Nephron progenitor cell (in vitro differentiated cells): ENCODE measurements at regions not wholly inside any gene's neighbourhood (a gene's known extent, or its start where the extent isn't known, plus 50 kb on each side); places are given as distances from the start of the nearest gene placed in this dataset.

Source experiments
- DNase-seq: peaks from one replicate; pipeline ENCODE4 v3.0.0; 2021
- H3K27ac Mint-ChIP-seq: 2 replicates; pipeline ENCODE4 v1.8.0; 2021; ENCODE audit warnings: mild to moderate bottlenecking, moderate library complexity, mixed read lengths
- H3K27me3 Mint-ChIP-seq: 2 replicates; pipeline ENCODE4 v1.8.0; 2021; ENCODE audit warnings: mild to moderate bottlenecking, low read depth, mixed read lengths; ENCODE audit not compliant: poor library complexity
- H3K36me3 Mint-ChIP-seq: 2 replicates; pipeline ENCODE4 v1.8.0; 2021; ENCODE audit warnings: low read depth, mixed read lengths
- H3K4me1 Mint-ChIP-seq: 2 replicates; pipeline ENCODE4 v1.8.0; 2021; ENCODE audit warnings: mixed read lengths
- H3K4me3 Mint-ChIP-seq: 2 replicates; pipeline ENCODE4 v1.8.0; 2021; ENCODE audit warnings: mild to moderate bottlenecking, moderate library complexity, mixed read lengths
- H3K9me3 Mint-ChIP-seq: 2 replicates; pipeline ENCODE4 v1.8.0; 2021; ENCODE audit warnings: mild to moderate bottlenecking, moderate library complexity, mixed read lengths
- CTCF ChIP-seq: fragments of 200-600 bp; sonication (generic); IDR thresholded peaks from 2 replicates; pipeline ENCODE4 v1.5.0; 2021; ENCODE audit warnings: antibody characterized with exemption

- H3K9me3 Mint-ChIP-seq, result no peaks in the 10 kb centered on the region
- DNase-seq, result no peak
- H3K27ac Mint-ChIP-seq, result no peak overlapping the region
- H3K36me3 Mint-ChIP-seq, result no peaks in the 10 kb centered on the region
- H3K4me1 Mint-ChIP-seq, result no peaks in the 10 kb centered on the region
- H3K27me3 Mint-ChIP-seq, result peaks cover 3% of the 10 kb centered on the region
- no peak for TF ChIP-seq CTCF
- H3K4me3 Mint-ChIP-seq, result no peak overlapping the region
Measured at GRCh38 chr11:21811572-21811971, 381.3 kb upstream of the ANO5 start.

- H3K27me3 Mint-ChIP-seq, result peaks cover 3% of the 10 kb centered on the region
- no peak overlapping the region for H3K27ac Mint-ChIP-seq
- H3K9me3 Mint-ChIP-seq, result no peaks in the 10 kb centered on the region
- H3K4me1 Mint-ChIP-seq, result no peaks in the 10 kb centered on the region
- no peaks in the 10 kb centered on the region for H3K36me3 Mint-ChIP-seq
- H3K4me3 Mint-ChIP-seq, result no peak overlapping the region
- no peak for DNase-seq
- TF ChIP-seq CTCF, result no peak
Measured at GRCh38 chr11:21814169-21814568, 378.7 kb upstream of the ANO5 start.

- H3K27me3 Mint-ChIP-seq, result peaks cover 2% of the 10 kb centered on the region
- TF ChIP-seq CTCF, result no peak
Measured at GRCh38 chr11:21817696-21818095, 375.2 kb upstream of the ANO5 start.

GRCh38 chr11:21820176-21820575 is 372.7 kb upstream of the ANO5 start:
- Mint-ChIP-seq H3K27ac (no peak overlapping the region), H3K27me3 (no peaks in the 10 kb centered on the region), H3K4me3 (no peak overlapping the region), H3K9me3 (no peaks in the 10 kb centered on the region), H3K4me1 (no peaks in the 10 kb centered on the region), H3K36me3 (no peaks in the 10 kb centered on the region)
- no peak for TF ChIP-seq CTCF
- DNase-seq, result no peak

More at GRCh38 chr11:21817696-21818095, 375.2 kb upstream of the ANO5 start:
- H3K27ac Mint-ChIP-seq, result no peak overlapping the region
- H3K4me3 Mint-ChIP-seq, result no peak overlapping the region
- H3K4me1 Mint-ChIP-seq, result no peaks in the 10 kb centered on the region
- H3K9me3 Mint-ChIP-seq, result no peaks in the 10 kb centered on the region
- no peak for DNase-seq
- H3K36me3 Mint-ChIP-seq, result no peaks in the 10 kb centered on the region

- Mint-ChIP-seq H3K27ac (no peak overlapping the region), H3K36me3 (no peaks in the 10 kb centered on the region), H3K27me3 (no peaks in the 10 kb centered on the region), H3K9me3 (no peaks in the 10 kb centered on the region), H3K4me1 (no peaks in the 10 kb centered on the region), H3K4me3 (no peak overlapping the region)
- no peak for DNase-seq
- no peak for TF ChIP-seq CTCF
Measured at GRCh38 chr11:21825127-21825526, 367.8 kb upstream of the ANO5 start.

- no peak for TF ChIP-seq CTCF
- no peaks in the 10 kb centered on the region for H3K36me3 Mint-ChIP-seq
- no peaks in the 10 kb centered on the region for H3K27me3 Mint-ChIP-seq
- DNase-seq, result no peak
- H3K27ac Mint-ChIP-seq, result no peak overlapping the region
- no peak overlapping the region for H3K4me3 Mint-ChIP-seq
- H3K9me3 Mint-ChIP-seq, result no peaks in the 10 kb centered on the region
- H3K4me1 Mint-ChIP-seq, result no peaks in the 10 kb centered on the region
Measured at GRCh38 chr11:21838427-21838826, 354.5 kb upstream of the ANO5 start.
